LNCAP (cell line): ENCODE measurements at regions not wholly inside any gene's neighbourhood (a gene's known extent, or its start where the extent isn't known, plus 50 kb on each side); places are given as distances from the start of the nearest gene placed in this dataset.

Source experiments
- TF ChIP-seq, protein P1 (sequence below): fragments of 450-650 bp; IDR thresholded peaks from 2 replicates; pipeline ENCODE4 v1.5.1; 2017; ENCODE audit warnings: mild to moderate bottlenecking

DNA sequence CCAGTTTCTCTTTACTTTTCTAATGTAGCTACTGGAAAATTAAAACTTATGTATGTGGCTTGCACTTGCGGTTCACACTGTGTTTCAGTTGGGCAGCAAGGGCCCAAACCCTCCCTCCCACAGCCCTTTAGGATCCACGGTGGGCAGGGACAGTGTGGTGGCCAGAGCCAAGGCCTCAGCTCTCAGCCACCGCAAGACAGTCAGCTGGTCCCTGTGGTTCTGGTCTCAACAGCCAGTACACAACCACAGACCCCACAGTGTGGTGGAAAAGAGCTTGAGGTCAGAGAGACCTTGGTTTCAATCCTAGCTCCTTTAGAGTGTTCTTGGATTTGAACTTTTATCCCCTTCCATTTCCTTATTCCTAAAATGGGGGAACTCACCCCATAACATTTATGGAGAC, 153.0 kb upstream of the SMIM23 start:
- TF ChIP-seq, protein P1, sequence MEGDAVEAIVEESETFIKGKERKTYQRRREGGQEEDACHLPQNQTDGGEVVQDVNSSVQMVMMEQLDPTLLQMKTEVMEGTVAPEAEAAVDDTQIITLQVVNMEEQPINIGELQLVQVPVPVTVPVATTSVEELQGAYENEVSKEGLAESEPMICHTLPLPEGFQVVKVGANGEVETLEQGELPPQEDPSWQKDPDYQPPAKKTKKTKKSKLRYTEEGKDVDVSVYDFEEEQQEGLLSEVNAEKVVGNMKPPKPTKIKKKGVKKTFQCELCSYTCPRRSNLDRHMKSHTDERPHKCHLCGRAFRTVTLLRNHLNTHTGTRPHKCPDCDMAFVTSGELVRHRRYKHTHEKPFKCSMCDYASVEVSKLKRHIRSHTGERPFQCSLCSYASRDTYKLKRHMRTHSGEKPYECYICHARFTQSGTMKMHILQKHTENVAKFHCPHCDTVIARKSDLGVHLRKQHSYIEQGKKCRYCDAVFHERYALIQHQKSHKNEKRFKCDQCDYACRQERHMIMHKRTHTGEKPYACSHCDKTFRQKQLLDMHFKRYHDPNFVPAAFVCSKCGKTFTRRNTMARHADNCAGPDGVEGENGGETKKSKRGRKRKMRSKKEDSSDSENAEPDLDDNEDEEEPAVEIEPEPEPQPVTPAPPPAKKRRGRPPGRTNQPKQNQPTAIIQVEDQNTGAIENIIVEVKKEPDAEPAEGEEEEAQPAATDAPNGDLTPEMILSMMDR, result no peak

DNA sequence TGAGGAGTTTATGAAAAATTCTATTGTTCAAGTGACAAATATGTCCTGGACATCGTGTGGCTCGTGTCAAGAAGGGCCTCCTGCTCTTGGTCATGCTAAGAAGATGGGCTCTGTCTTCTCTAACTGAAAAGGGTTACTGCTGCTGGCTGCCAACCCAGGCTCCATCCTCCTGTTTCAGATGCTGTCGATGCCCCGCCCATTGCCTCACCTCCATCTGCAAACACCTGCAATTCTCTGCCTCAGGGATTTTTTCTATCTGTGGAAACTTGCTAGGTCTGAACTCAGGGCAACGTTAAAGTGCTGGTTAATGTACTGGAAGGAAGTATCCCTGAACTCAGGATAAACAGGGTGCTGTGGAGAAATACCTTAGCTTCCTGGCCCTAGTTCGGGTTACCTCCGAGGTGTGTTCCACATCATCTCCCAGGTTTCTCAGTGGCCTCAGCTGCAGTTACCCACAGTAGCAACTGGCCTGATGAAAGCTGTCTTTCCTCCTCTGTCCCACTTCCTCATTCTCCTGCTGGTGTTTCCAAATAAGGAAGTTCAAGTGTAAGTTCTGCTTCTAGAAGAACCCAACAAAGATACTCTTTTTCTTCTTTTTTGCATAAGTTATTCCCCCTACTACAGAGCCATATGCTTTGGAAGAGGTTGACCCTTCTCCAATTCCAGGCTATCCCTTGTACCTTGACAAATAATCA, 151.7 kb upstream of the SMIM23 start:
- TF ChIP-seq, protein P1, result no peak

DNA sequence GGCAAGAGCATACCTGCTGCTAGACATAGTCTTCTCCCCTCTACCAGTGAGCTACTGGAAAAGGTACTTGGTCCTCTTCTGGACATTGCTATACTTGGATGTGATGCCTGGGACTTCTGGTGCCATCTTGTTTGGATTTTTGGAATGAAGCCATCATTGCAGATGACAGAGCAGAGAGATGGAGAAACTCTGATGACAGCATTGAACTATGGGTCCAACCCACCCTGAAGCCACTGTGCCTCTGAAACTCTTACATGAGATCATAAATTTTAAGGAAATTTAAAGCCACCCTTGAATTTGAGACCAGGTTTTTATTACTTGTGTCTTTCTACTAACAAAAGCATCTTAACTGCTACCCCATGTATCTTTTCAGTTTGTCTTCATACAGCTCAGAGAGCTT, 151.1 kb upstream of the SMIM23 start:
- TF ChIP-seq, protein P1, result no peak

DNA sequence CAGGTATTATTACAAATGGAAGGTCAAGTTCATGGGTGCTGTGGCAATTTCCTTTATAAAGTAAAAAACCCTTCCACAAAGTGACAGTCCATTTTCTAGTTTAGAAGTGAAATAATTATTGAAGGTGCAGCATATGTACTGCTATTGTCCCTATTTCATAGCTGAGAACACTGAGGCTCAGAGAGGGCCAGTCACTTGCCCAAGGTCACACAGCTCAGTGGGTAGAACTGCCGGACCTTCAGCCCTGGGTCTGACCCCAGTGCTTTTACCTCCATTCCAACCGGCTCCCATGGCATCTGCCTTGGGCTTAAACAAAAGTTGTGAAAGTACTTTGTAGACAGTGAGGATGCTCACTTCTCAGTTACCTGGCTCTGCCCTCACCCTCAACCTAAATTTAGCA, 150.6 kb upstream of the SMIM23 start:
- TF ChIP-seq, protein P1, result no peak

DNA sequence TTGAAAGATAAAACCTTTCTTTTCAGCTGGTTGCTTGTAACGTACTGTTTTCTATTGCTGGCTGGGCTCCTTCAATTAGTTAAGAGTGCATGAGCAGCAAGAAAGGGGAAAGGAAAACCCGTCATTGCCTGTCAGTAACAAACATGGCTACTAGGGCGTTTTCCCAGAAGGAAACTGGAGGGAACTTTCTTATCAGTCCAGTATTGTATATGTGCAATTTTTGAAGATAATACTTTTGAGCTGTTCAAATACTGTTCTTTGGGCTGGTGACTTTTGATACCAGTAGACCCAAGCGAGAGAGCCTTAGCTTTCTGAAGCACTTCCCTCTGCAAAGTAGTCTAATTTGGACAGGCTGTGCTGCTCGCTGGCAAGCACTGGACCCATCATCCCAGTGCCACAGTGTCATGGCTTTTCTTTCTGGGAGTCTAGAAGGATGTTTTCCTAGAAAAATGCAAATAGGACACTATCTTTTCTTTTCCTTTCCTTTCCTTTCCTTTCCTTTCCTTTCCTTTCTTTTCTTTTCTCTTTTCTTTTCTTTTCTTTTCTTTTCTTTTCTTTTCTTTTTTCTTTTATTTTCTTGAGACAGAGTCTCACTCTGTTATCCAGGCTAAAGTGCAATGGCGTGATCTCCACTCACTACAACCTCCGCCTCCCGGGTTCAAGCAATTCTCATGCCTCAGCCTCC, 149.9 kb upstream of the SMIM23 start:
- TF ChIP-seq, protein P1, result no peak

DNA sequence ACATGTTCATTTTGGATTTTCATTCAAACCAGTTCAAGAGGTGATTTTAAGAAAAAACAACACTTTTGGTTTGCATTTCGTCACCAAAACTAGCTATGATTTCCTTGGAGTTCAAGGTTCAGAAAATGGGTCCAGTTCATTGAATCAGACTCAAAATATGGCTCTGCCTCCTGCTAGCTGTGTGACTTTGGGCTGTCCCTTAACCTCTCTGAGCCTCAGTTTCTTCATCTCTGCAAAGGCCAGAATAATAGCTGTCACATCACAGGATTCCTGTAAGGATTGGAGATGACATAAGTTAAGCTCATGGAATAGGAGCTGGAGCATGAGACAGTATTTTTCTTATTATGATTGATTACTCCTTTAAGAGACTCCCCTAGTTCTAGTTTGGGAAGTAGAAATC, 147.8 kb upstream of the SMIM23 start:
- TF ChIP-seq, protein P1, result no peak

DNA sequence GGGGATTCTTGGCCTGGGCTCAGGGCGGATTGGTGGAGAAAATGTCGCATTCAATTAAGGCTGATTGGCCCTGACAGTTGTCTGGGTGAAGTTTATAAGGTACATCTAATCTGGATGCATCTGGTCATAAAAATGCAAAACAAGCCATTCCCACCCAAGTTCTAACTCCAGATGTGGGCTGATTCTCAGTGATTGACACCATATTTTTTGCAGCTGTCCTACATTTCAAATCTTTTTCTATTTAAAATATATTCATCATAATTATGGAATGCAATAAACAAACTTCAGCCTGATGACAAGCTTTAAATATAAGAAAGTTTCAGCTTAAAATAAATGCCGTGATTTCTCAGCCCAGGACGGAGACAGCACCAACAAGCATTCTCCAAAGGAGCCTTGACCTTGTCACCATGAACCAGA, 146.4 kb upstream of the SMIM23 start:
- TF ChIP-seq, protein P1, result no peak
